ENCODE measurements at regions not wholly inside any gene's neighbourhood (a gene's known extent, or its start where the extent isn't known, plus 50 kb on each side); places are given as distances from the start of the nearest gene placed in this dataset.
"Not testable (repeated sequence)": the region's sequence is repeated elsewhere in the genome, so short reads cannot be mapped to it uniquely, and the experiment has no call there.

DNA sequence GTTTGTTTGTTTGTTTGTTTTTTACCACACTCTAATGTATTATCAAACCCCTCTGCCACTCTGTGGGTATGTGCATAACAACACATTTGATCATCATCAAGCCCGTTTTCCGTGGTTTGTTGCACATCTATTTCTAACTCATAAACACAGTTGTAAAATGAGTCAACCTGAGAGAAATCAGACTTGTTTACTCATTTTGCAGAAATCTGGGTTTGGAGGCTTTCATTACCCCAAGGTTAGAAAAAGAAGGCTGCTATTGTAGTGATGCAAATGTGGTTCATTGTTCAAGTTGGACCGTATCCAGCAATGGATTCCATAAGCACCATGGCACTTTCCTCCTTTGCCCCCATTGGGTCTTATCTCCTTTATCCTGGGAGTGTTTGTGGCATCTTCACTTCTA is 353.2 kb upstream of the SOX2 start:
- TF ChIP-seq POLR2AphosphoS5 (IDR thresholded peaks at IDR 0.05; ENCODE audit: low read depth, low read length) (no peak), TAF1 (IDR thresholded peaks at IDR 0.05; ENCODE audit: borderline replicate concordance, low read depth, low read length) (no peak), POLR2A (IDR thresholded peaks at IDR 0.05; ENCODE audit: low read depth, low read length) (no peak)

DNA sequence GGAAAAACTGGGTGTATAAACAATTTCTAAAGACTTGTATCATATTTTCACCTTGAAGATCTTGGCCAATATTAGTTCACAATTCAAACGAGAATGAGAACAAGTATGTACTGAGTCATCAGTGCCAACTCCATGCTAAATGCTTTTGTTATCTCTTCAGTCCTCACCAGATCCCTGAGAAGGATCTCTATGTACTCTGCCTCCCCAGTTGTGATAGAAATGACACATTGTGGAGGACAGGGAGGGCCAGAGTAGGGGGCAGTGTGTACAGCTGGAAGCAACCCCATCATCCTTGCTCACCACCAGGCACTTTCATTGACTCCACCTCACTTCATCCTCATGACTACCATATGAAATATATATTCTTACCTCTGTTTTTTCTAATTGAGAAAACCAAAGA is 353.7 kb upstream of the SOX2 start:
- DNase-seq (ENCODE audit: insufficient read length): no peak
- TF ChIP-seq POLR2AphosphoS5 (IDR thresholded peaks at IDR 0.05; ENCODE audit: low read depth, low read length) (no peak), POLR2A (IDR thresholded peaks at IDR 0.05; ENCODE audit: low read depth, low read length) (no peak), TAF1 (IDR thresholded peaks at IDR 0.05; ENCODE audit: borderline replicate concordance, low read depth, low read length) (no peak)
- FAIRE-seq: no peak

More for the DNA sequence above, 353.2 kb upstream of the SOX2 start:
- no peak for FAIRE-seq
- no peak for DNase-seq (ENCODE audit: insufficient read length)

DNA sequence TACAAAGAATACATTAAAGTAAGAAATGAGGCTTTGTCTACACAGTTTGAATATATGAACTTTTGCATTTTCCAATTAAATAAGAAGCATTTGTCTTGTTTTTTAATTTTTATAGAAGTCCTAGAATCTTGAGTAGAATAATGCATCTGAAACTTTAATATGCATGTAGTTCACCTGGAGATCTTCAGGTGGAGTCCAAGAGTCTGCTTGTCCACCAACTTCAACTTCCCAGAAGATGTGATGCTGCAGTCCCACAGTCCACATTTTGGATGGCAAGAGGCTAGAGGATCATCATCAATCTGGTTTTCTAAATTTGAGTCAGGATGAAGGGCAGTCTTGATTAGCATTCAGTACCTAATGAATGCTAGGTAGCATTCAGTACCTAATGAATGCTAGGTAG is 357.6 kb upstream of the SOX2 start:
- TF ChIP-seq POLR2A (IDR thresholded peaks at IDR 0.05; ENCODE audit: low read depth, low read length) (no peak), TAF1 (IDR thresholded peaks at IDR 0.05; ENCODE audit: borderline replicate concordance, low read depth, low read length) (no peak), POLR2AphosphoS5 (IDR thresholded peaks at IDR 0.05; ENCODE audit: low read depth, low read length) (no peak)
- FAIRE-seq (no peak), DNase-seq (ENCODE audit: insufficient read length) (no peak)

DNA sequence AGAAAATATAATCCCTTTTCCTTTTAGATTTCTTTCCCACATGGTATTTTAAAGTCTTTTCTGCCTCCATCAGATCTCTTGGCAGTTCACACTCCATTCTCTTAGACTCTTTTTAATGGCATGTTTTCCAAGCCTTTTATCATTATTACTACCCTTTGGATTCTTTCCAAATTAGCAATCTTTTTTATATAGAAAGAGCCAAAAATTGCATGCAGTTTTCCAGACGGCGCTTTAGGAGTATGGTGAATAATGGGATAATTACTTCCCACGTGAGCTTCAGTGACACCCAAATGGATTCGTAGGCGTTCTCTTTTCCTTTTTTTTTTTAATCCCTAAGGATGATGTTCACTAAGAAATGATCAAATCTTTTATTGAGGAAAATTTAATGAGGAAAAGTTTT is 354.8 kb upstream of the DNAJC19 start:
- DNase-seq (ENCODE audit: insufficient read length): no peak
- TF ChIP-seq TAF1 (IDR thresholded peaks at IDR 0.05; ENCODE audit: borderline replicate concordance, low read depth, low read length) (no peak), POLR2A (IDR thresholded peaks at IDR 0.05; ENCODE audit: low read depth, low read length) (no peak), POLR2AphosphoS5 (IDR thresholded peaks at IDR 0.05; ENCODE audit: low read depth, low read length) (no peak)
- no peak for FAIRE-seq

DNA sequence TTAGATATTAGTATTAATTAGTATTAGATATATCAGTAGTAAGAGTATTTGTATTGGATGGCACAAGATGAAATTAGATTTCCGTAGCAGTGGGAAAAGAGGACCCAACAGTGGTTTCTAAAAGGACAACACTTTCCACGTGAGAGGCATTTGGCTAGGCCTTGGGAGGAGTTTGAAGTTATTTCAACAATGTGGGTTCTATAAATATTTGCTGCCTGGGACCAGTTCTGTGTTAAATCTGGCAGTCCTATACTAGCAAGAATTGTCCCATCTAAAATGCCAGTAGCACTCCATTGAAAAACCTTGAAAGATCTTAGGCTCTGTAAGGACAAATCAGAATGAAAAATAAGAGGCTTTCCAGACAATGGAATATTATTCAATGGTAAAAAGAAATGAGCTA is 347.1 kb upstream of the DNAJC19 start:
- TF ChIP-seq POLR2A (IDR thresholded peaks at IDR 0.05; ENCODE audit: low read depth, low read length) (no peak), TAF1 (IDR thresholded peaks at IDR 0.05; ENCODE audit: borderline replicate concordance, low read depth, low read length) (no peak), POLR2AphosphoS5 (IDR thresholded peaks at IDR 0.05; ENCODE audit: low read depth, low read length) (no peak)
- no peak for DNase-seq (ENCODE audit: insufficient read length)
- FAIRE-seq: no peak

DNA sequence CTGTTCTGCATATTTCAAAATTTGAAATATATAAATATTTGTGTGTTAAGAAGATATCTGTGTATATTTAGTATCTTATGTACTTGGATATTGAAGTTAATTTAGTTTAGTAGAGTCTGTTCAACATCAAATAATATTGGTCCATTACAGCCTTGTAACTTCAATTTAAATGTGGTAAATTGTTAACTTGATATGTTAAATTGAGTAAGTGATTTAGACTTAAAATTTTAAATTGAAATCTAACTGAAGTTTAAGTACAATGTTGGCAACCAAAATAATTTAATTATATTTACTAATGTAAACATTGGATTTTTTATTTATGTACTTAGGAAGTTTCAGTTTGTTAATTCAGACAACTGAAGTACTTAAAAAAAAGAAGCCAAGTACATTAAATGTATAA is 343.9 kb upstream of the DNAJC19 start:
- no peak for FAIRE-seq
- TF ChIP-seq POLR2AphosphoS5 (IDR thresholded peaks at IDR 0.05; ENCODE audit: low read depth, low read length): no peak
- TF ChIP-seq POLR2A (IDR thresholded peaks at IDR 0.05; ENCODE audit: low read depth, low read length): no peak
- TF ChIP-seq TAF1 (IDR thresholded peaks at IDR 0.05; ENCODE audit: borderline replicate concordance, low read depth, low read length): no peak
- no peak for DNase-seq (ENCODE audit: insufficient read length)

DNA sequence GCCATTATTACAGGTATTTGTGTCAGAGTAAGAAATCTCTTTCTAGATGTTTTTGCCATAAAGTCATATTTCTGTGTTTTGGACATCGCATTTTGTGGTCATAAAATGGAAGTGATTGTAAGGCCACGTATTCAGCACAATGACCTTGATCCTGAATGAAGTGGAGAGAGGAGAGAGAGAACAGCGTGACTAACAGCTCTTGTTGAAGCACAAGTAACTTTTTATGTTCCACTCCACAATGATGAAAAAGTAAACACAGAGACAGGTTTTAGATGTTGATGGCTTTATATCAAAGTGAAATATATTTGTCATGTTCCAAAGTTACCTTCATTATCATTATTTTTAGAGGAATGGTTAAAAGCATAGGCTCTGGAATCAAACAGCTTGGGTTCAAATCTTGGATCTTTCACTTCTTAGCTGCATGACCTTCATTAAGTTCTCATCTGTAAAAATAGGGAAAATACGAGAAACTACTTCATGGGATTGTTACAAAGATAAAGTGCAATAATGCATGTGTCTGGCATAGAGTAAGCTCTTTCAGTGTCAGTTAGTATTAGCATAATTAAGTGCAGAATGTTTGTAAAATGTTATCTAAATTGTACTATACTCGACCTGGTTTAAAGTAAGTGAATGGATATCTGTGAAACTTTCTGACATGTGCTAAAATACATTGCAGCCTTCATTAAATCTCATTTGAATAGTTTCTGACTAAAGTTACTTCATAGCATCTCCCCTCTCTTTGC is 341.5 kb upstream of the DNAJC19 start:
- TF ChIP-seq POLR2AphosphoS5 (IDR thresholded peaks at IDR 0.05; ENCODE audit: low read depth, low read length): no peak
- TF ChIP-seq TAF1 (IDR thresholded peaks at IDR 0.05; ENCODE audit: borderline replicate concordance, low read depth, low read length): no peak
- TF ChIP-seq POLR2A (IDR thresholded peaks at IDR 0.05; ENCODE audit: low read depth, low read length): no peak
- FAIRE-seq (no peak), DNase-seq (ENCODE audit: insufficient read length) (no peak)

DNA sequence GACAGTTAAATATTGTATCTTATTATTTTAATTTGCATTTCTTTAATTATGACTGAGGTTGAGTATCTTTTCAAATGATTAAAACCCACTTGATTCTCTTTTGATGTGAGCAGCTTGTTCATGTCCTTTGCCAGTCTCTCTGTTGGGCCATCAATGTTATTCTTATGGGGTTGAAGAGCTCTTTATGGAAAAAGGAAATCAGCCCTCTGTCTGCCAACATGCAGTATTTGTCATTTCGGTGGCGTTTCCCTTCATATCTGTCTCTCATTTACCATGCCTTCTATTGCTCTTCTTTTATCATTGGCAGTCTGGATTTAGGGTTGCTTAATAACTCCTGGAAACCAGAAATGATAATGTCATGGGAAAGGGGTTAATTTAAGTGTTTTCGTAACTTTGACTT is 340.7 kb upstream of the DNAJC19 start:
- DNase-seq (ENCODE audit: insufficient read length) (no peak), FAIRE-seq (no peak)
- no peak for TF ChIP-seq POLR2AphosphoS5 (IDR thresholded peaks at IDR 0.05; ENCODE audit: low read depth, low read length)
- TF ChIP-seq POLR2A (IDR thresholded peaks at IDR 0.05; ENCODE audit: low read depth, low read length): no peak
- no peak for TF ChIP-seq TAF1 (IDR thresholded peaks at IDR 0.05; ENCODE audit: borderline replicate concordance, low read depth, low read length)

DNA sequence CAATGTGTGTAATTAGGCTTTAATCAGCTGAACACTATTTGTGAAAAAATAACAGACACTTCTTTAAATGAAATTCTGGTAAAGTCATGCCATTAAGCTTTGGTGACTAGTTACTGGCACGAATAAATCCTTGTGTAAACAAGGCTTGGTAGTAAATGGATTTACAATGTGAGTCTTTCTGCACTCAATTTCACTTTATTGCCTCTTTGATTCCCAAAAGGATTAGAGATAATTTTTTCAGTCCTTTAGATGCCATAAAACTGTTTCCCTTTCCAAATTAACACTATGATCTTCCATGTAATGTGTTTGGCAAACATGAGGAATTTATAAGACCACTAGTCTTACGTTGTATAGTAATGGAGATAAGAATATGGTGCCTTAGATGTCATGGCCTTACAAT is 339.5 kb upstream of the DNAJC19 start:
- no peak for FAIRE-seq
- no peak for DNase-seq (ENCODE audit: insufficient read length)
- TF ChIP-seq POLR2AphosphoS5 (IDR thresholded peaks at IDR 0.05; ENCODE audit: low read depth, low read length) (no peak), TAF1 (IDR thresholded peaks at IDR 0.05; ENCODE audit: borderline replicate concordance, low read depth, low read length) (no peak), POLR2A (IDR thresholded peaks at IDR 0.05; ENCODE audit: low read depth, low read length) (no peak)

DNA sequence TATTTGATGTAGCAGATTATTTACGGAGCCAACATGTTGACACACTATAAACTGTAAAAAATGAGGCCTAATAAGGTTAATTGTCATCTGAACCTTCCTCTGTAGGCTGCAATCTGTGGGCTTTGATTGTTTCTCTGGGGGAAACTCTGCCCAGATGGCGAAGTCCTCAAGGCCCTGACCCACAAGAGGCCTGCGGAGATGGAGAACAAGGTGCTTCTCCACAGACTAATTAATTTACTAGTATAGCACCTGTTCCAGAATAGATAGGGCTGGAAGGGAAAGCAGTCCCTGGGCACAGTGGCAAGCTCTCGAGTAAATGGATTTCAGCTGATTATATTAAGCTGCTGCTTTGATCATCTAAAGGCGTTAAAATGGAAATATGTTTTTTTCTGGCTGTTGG is 338.8 kb upstream of the DNAJC19 start:
- FAIRE-seq: no peak
- no peak for DNase-seq (ENCODE audit: insufficient read length)
- TF ChIP-seq POLR2AphosphoS5 (IDR thresholded peaks at IDR 0.05; ENCODE audit: low read depth, low read length) (no peak), POLR2A (IDR thresholded peaks at IDR 0.05; ENCODE audit: low read depth, low read length) (no peak), TAF1 (IDR thresholded peaks at IDR 0.05; ENCODE audit: borderline replicate concordance, low read depth, low read length) (no peak)

DNA sequence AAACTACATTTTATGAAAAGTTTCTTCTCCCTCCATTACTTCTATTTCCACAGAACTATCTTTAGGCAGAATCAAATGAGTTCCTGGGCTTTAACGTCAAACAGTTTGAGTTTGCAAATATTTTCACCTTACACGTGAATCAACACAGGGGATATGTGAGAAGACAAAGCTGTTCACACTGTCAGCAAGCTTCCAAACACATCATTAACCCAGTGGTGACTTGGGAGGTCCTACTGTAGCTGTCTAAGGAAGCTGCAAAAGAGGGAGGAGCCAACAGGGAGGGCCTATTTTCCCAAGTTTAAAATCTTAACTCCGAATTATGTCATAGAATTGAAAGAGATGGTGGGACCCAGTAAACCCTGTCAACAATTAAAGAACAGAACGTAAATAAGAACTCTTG is 337.8 kb upstream of the DNAJC19 start:
- no peak for FAIRE-seq
- no peak for DNase-seq (ENCODE audit: insufficient read length)

DNA sequence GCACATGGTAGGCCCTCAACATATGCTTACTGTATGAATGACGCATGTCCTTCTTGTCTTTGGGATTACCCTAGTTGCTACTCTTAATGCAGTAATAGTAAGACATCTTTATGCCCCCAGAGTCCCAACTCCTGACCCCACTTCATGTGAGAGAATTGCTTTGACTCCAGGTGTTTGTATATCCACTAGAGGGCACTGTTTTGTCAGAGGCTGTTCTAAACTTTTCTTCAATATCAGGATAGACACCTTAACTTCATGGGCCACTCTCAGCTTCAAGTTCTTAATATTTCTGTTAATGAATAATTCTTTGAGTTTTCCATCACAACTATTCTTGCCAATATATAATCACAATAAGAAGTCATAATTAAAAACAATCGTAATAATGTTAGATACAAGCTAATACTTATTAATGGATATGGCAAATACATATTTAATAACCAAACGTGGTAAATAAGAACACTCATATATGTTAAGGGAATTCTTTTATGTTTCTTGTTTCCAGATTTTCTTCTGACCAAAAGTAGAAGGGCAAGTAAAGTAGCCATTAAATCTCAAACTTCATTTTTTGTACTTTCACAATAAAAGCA is 337.2 kb upstream of the DNAJC19 start:
- TF ChIP-seq POLR2A (IDR thresholded peaks at IDR 0.05; ENCODE audit: low read depth, low read length): no peak
- TF ChIP-seq TAF1 (IDR thresholded peaks at IDR 0.05; ENCODE audit: borderline replicate concordance, low read depth, low read length): no peak
- TF ChIP-seq POLR2AphosphoS5 (IDR thresholded peaks at IDR 0.05; ENCODE audit: low read depth, low read length): no peak
- DNase-seq (ENCODE audit: insufficient read length) (no peak), FAIRE-seq (no peak)

More for the DNA sequence above, 337.8 kb upstream of the DNAJC19 start:
- no peak for TF ChIP-seq POLR2AphosphoS5 (IDR thresholded peaks at IDR 0.05; ENCODE audit: low read depth, low read length)
- no peak for TF ChIP-seq POLR2A (IDR thresholded peaks at IDR 0.05; ENCODE audit: low read depth, low read length)
- TF ChIP-seq TAF1 (IDR thresholded peaks at IDR 0.05; ENCODE audit: borderline replicate concordance, low read depth, low read length): no peak

DNA sequence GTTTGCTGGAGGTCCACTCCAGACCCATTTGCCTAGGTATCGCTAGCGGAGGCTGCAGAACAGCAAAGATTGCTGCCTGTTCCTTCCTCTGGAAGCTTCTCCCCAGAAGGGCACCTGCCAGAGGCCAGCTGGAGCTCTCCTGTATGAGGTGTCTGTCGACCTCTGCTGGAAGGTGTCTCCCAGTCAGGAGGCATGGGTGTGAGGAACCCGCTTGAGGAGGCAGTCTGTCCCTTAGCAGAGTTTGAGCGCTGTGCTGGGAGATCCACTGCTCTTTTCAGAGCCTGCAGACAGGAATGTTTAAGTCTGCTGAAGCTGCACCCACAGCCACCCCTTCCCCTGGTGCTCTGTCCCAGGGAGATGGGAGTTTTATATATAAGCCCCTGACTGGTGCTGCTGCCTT is 335.0 kb upstream of the DNAJC19 start:
- not testable (repeated sequence) for DNase-seq (ENCODE audit: insufficient read length); FAIRE-seq
